Mucosa of gallbladder (tissue), 1 donor: ENCODE measurements at regions not wholly inside any gene's neighbourhood (a gene's known extent, or its start where the extent isn't known, plus 50 kb on each side); places are given as distances from the start of the nearest gene placed in this dataset.

ENCODE experiments used
- DNase-seq: peaks from one replicate; pipeline ENCODE4 v3.0.0-alpha.2; 2020; ENCODE audit warnings: low spot score
- donor health status: DM: no; HTN: no; CAD: no.

- DNase-seq: no peak
These were observed 168.0 kb downstream of the LINC00237 start for GRCh38 chr20:20938131-20938530.

- no peak for DNase-seq
These were observed 172.8 kb downstream of the LINC00237 start for GRCh38 chr20:20933142-20933958.

GRCh38 chr20:20932156-20932555 lies 174.0 kb downstream of the LINC00237 start:
- DNase-seq: no peak

- DNase-seq: no peak
These were observed 174.5 kb downstream of the LINC00237 start for GRCh38 chr20:20931632-20932031.

GRCh38 chr20:20931024-20931423 lies 175.1 kb downstream of the LINC00237 start:
- no peak for DNase-seq

- DNase-seq: no peak
These were observed 175.7 kb downstream of the LINC00237 start for GRCh38 chr20:20930500-20930899.

- DNase-seq: no peak
These were observed 176.8 kb downstream of the LINC00237 start for GRCh38 chr20:20929341-20929740.

GRCh38 chr20:20926222-20926905 lies 179.8 kb downstream of the LINC00237 start:
- DNase-seq: no peak

- no peak for DNase-seq
These were observed 185.7 kb downstream of the LINC00237 start for GRCh38 chr20:20920433-20920832.

GRCh38 chr20:20915844-20916243 lies 190.3 kb downstream of the LINC00237 start:
- no peak for DNase-seq

- DNase-seq: no peak
These were observed 192.0 kb upstream of the RALGAPA2 start for GRCh38 chr20:20904501-20904831.

- no peak for DNase-seq
These were observed 191.5 kb upstream of the RALGAPA2 start for GRCh38 chr20:20903773-20904500.

- no peak for DNase-seq
These were observed 185.5 kb upstream of the RALGAPA2 start for GRCh38 chr20:20897922-20898321.

- no peak for DNase-seq
These were observed 184.7 kb upstream of the RALGAPA2 start for GRCh38 chr20:20897145-20897544.

- no peak for DNase-seq
These were observed 184.2 kb upstream of the RALGAPA2 start for GRCh38 chr20:20896606-20897005.

- no peak for DNase-seq
These were observed 183.1 kb upstream of the RALGAPA2 start for GRCh38 chr20:20895537-20895936.

- DNase-seq: no peak
These were observed 182.3 kb upstream of the RALGAPA2 start for GRCh38 chr20:20894753-20895152.

GRCh38 chr20:20894280-20894679 lies 181.8 kb upstream of the RALGAPA2 start:
- no peak for DNase-seq

GRCh38 chr20:20892328-20892727 lies 179.9 kb upstream of the RALGAPA2 start:
- no peak for DNase-seq

- no peak for DNase-seq
These were observed 178.3 kb upstream of the RALGAPA2 start for GRCh38 chr20:20890751-20891150.

GRCh38 chr20:20888936-20889335 lies 176.5 kb upstream of the RALGAPA2 start:
- DNase-seq: no peak

- no peak for DNase-seq
These were observed 175.8 kb upstream of the RALGAPA2 start for GRCh38 chr20:20888266-20888656.
